HT-29 (cell line): ENCODE measurements at regions not wholly inside any gene's neighbourhood (a gene's known extent, or its start where the extent isn't known, plus 50 kb on each side); places are given as distances from the start of the nearest gene placed in this dataset.
A peak's percentile ranks its signal among the peaks of the same experiment; 100 is the strongest.

Source experiments
- DNase-seq: peaks from one replicate; pipeline ENCODE4 v3.0.0-alpha.2; 2015; ENCODE audit warnings: low spot score

GRCh38 chr5:54854883-54855581 lies 130.4 kb downstream of the ESM1 start:
- no peak for DNase-seq

GRCh38 chr5:54852007-54852406 lies 133.4 kb downstream of the ESM1 start:
- no peak for DNase-seq

GRCh38 chr5:54851449-54851848 lies 133.9 kb downstream of the ESM1 start:
- no peak for DNase-seq

- DNase-seq = no peak
Measured at GRCh38 chr5:54848581-54848980, 136.8 kb downstream of the ESM1 start.

GRCh38 chr5:54845567-54845941 lies 139.8 kb downstream of the ESM1 start:
- DNase-seq = no peak

GRCh38 chr5:54844905-54845566 lies 140.4 kb downstream of the ESM1 start:
- DNase-seq = peak; percentile 57

- no peak for DNase-seq
Measured at GRCh38 chr5:54844266-54844665, 141.1 kb downstream of the ESM1 start.

- DNase-seq = no peak
Measured at GRCh38 chr5:54841481-54841880, 143.9 kb downstream of the ESM1 start.

- no peak for DNase-seq
Measured at GRCh38 chr5:54838843-54839242, 146.6 kb downstream of the ESM1 start.

GRCh38 chr5:54837981-54838380 lies 147.4 kb downstream of the ESM1 start:
- no peak for DNase-seq

GRCh38 chr5:54837093-54837492 lies 148.3 kb downstream of the ESM1 start:
- no peak for DNase-seq

- DNase-seq = no peak
Measured at GRCh38 chr5:54835647-54836046, 149.7 kb downstream of the ESM1 start.

GRCh38 chr5:54834121-54834842 lies 151.1 kb downstream of the ESM1 start:
- no peak for DNase-seq

GRCh38 chr5:54833590-54833989 lies 151.8 kb downstream of the ESM1 start:
- DNase-seq = no peak

- DNase-seq = no peak
Measured at GRCh38 chr5:54832858-54833257, 152.5 kb downstream of the ESM1 start.

GRCh38 chr5:54832045-54832444 lies 153.3 kb downstream of the ESM1 start:
- no peak for DNase-seq

GRCh38 chr5:54831233-54831632 lies 154.2 kb downstream of the ESM1 start:
- DNase-seq = no peak

GRCh38 chr5:54829676-54830535 lies 155.5 kb downstream of the ESM1 start:
- DNase-seq = no peak

- DNase-seq = no peak
Measured at GRCh38 chr5:54829102-54829501, 156.3 kb downstream of the ESM1 start.

- DNase-seq = no peak
Measured at GRCh38 chr5:54828151-54828550, 157.2 kb downstream of the ESM1 start.

- DNase-seq = no peak
Measured at GRCh38 chr5:54825005-54825404, 160.4 kb downstream of the ESM1 start.

GRCh38 chr5:54823006-54823405 lies 162.4 kb downstream of the ESM1 start:
- no peak for DNase-seq
